Testis (tissue), 2 donors: ENCODE measurements at regions not wholly inside any gene's neighbourhood (a gene's known extent, or its start where the extent isn't known, plus 50 kb on each side); places are given as distances from the start of the nearest gene placed in this dataset.

Source experiments
- POLR2A ChIP-seq: fragments of 450-650 bp; IDR thresholded peaks from one replicate; pipeline ENCODE4 v1.6.1; 2017; ENCODE audit warnings: antibody characterized with exemption, mild to moderate bottlenecking, moderate library complexity
- TF ChIP-seq, protein P1 (sequence below), 3 experiments: fragments of 450-650 bp in 2 of 3; fragments of 200-600 bp in 1 of 3; sonication (generic) in 1 of 3; IDR thresholded peaks; one replicate each; pipeline ENCODE4 v1.5.1; 2016 to 2019; ENCODE audit warnings: antibody characterized with exemption in 3 of 3, mild to moderate bottlenecking in 2 of 3, moderate library complexity in 1 of 3

DNA sequence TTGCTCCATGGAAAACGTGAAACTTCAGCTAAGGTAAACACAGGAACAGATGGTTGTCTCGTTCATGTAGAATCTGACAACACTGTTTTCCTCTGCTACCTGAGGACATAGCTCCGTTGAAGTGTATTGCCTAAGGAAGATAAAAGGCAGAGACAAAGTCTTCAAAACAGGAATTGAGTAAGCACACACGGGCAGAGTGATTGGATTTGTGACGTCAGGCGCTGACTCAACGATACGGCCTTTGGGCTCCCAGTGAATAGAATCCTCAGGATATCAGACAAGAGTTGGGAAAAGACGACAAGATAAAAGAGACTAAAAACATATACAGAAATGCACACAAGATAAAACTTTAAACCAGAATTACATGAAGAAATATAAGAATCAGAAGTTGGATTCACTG lies 787.1 kb upstream of the CTNND2 start:
- TF ChIP-seq, protein P1, sequence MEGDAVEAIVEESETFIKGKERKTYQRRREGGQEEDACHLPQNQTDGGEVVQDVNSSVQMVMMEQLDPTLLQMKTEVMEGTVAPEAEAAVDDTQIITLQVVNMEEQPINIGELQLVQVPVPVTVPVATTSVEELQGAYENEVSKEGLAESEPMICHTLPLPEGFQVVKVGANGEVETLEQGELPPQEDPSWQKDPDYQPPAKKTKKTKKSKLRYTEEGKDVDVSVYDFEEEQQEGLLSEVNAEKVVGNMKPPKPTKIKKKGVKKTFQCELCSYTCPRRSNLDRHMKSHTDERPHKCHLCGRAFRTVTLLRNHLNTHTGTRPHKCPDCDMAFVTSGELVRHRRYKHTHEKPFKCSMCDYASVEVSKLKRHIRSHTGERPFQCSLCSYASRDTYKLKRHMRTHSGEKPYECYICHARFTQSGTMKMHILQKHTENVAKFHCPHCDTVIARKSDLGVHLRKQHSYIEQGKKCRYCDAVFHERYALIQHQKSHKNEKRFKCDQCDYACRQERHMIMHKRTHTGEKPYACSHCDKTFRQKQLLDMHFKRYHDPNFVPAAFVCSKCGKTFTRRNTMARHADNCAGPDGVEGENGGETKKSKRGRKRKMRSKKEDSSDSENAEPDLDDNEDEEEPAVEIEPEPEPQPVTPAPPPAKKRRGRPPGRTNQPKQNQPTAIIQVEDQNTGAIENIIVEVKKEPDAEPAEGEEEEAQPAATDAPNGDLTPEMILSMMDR (IDR thresholded peaks at IDR 0.05), result no peak
- TF ChIP-seq POLR2A, result no peak
